ENCODE measurements at regions not wholly inside any gene's neighbourhood (a gene's known extent, or its start where the extent isn't known, plus 50 kb on each side); places are given as distances from the start of the nearest gene placed in this dataset.

DNA sequence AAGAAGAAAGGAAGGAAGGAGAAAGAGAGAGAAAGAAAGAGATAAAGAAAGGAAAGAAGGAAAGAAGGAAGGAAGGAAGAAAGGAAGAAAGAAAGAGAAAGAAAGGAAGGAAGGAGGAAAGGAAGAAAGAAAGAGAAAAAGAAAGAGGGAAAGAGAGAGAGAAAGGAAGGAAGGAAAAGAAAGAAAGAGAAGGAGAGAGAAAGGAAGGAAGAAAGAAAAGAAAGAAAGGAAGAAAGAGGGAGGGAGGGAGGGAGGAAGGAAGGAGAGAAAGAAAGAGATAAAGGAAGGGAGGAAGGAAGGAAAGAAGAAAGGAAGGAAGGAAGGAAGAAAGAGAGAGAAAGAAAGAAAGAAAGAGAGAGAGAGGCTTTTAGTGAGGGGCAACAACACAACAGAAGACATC lies 135.1 kb upstream of the VSTM2B start:
- TF ChIP-seq, protein P1, sequence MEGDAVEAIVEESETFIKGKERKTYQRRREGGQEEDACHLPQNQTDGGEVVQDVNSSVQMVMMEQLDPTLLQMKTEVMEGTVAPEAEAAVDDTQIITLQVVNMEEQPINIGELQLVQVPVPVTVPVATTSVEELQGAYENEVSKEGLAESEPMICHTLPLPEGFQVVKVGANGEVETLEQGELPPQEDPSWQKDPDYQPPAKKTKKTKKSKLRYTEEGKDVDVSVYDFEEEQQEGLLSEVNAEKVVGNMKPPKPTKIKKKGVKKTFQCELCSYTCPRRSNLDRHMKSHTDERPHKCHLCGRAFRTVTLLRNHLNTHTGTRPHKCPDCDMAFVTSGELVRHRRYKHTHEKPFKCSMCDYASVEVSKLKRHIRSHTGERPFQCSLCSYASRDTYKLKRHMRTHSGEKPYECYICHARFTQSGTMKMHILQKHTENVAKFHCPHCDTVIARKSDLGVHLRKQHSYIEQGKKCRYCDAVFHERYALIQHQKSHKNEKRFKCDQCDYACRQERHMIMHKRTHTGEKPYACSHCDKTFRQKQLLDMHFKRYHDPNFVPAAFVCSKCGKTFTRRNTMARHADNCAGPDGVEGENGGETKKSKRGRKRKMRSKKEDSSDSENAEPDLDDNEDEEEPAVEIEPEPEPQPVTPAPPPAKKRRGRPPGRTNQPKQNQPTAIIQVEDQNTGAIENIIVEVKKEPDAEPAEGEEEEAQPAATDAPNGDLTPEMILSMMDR (IDR thresholded peaks at IDR 0.05; ENCODE audit: insufficient read depth, low read depth, low read length), result no peak
- TF ChIP-seq EZH2 (IDR thresholded peaks at IDR 0.05; ENCODE audit: insufficient read depth, low read length), result no peak

All from astrocyte (in vitro differentiated cells and primary cell).